CD4-positive, alpha-beta T cell (primary cell): ENCODE measurements at regions not wholly inside any gene's neighbourhood (a gene's known extent, or its start where the extent isn't known, plus 50 kb on each side); places are given as distances from the start of the nearest gene placed in this dataset.

ENCODE experiments used
- ATAC-seq: fragments of 200-7000 bp; cut with Tn5 transposase; one replicate; pipeline ENCODE4 v1.10.0; 2022; ENCODE audit warnings: mild to moderate bottlenecking; ENCODE audit not compliant: poor library complexity
- CTCF ChIA-PET: fragments of 350-600 bp; sonication (Branson Sonifier 250); formaldehyde crosslinking; loops from one replicate; lab custom pipeline; 2021; ENCODE audit warnings: antibody characterized with exemption, inconsistent platforms; lab: Charles Lee
- POLR2A ChIA-PET: fragments of 350-600 bp; sonication (Branson Sonifier 250); formaldehyde crosslinking; loops from one replicate; lab custom pipeline; 2021; ENCODE audit warnings: antibody characterized with exemption, inconsistent platforms; lab: Charles Lee
- DNase-seq, 14 experiments: peaks; one replicate each; pipeline ENCODE4 v3.0.0-alpha.2; 2013 to 2020; ENCODE audit warnings: mixed read lengths in 2 of 14
- H3K27ac ChIP-seq, 2 donors: one replicate each; pipeline versions ENCODE4 v1.5.1 to v1.7.0; 2013; ENCODE audit warnings: low read length in 2 of 2, low read depth in 1 of 2, mild to moderate bottlenecking in 1 of 2
- H3K27me3 ChIP-seq, 2 experiments: 1 replicate in 1 of 2; 2 replicates in 1 of 2; pipeline versions ENCODE4 v1.6.1 to v1.7.0; 2013; ENCODE audit warnings: low read length in 2 of 2, control low read depth in 1 of 2, mild to moderate bottlenecking in 1 of 2, moderate library complexity in 1 of 2; ENCODE audit not compliant: insufficient read depth in 2 of 2, control insufficient read depth in 1 of 2
- H3K36me3 ChIP-seq: one replicate; pipeline ENCODE4 v1.6.1; 2013; ENCODE audit warnings: low read length, control low read depth; ENCODE audit not compliant: insufficient read depth
- H3K4me1 ChIP-seq: one replicate; pipeline ENCODE4 v1.6.1; 2013; ENCODE audit warnings: low read length, control low read depth; ENCODE audit not compliant: insufficient read depth
- H3K4me3 ChIP-seq: one replicate; pipeline ENCODE4 v1.5.1; 2013; ENCODE audit warnings: mild to moderate bottlenecking, low read length, moderate library complexity
- H3K9me3 ChIP-seq, 2 experiments: 1 replicate in 1 of 2; 2 replicates in 1 of 2; pipeline versions ENCODE4 v1.6.1 to v1.7.0; 2013; ENCODE audit warnings: low read length in 2 of 2, mild to moderate bottlenecking in 2 of 2, control low read depth in 1 of 2, moderate library complexity in 1 of 2; ENCODE audit not compliant: control insufficient read depth in 1 of 2, insufficient read depth in 1 of 2
- H3K27ac Mint-ChIP-seq: one replicate; pipeline ENCODE4 v1.8.0; 2020; ENCODE audit warnings: mixed read lengths
- H3K27me3 Mint-ChIP-seq: one replicate; pipeline ENCODE4 v1.8.0; 2021; ENCODE audit warnings: mixed read lengths
- H3K36me3 Mint-ChIP-seq: one replicate; pipeline ENCODE4 v1.8.0; 2021; ENCODE audit warnings: low read depth, mixed read lengths
- H3K4me1 Mint-ChIP-seq: one replicate; pipeline ENCODE4 v1.8.0; 2021; ENCODE audit warnings: low read depth, mixed read lengths
- H3K4me3 Mint-ChIP-seq: one replicate; pipeline ENCODE4 v1.8.0; 2020; ENCODE audit warnings: mild to moderate bottlenecking, mixed read lengths
- H3K9me3 Mint-ChIP-seq: one replicate; pipeline ENCODE4 v1.8.0; 2020; ENCODE audit warnings: mixed read lengths
- CTCF ChIP-seq: fragments of 200-600 bp; IDR thresholded peaks from one replicate; pipeline ENCODE4 v1.8.0; 2022; ENCODE audit warnings: antibody characterized with exemption, mild to moderate bottlenecking
- intact Hi-C, 2 experiments: fragments of 100-400 bp; cut with DNase I in 1 of 2; cut with micrococcal nuclease in 1 of 2; formaldehyde crosslinking; loops; one replicate each; pipeline versions ENCODE4 v1.15.1 to v1.9.0; 2023 to 2025; cut with DNase I, micrococcal nuclease

GRCh38 chr4:181659876-181660275 is 583.3 kb upstream of the TENM3 start:
- H3K36me3 ChIP-seq = no peaks in the 10 kb centered on the region
- no peak overlapping the region for H3K4me3 ChIP-seq
- intact Hi-C loops = no loop called here
- H3K4me3 Mint-ChIP-seq = no peak overlapping the region
- H3K9me3 Mint-ChIP-seq = peaks cover 13% of the 10 kb centered on the region
- H3K9me3 ChIP-seq = peaks cover 0 to 3% of the 10 kb centered on the region in 2 experiments
- ChIA-PET POLR2A (no interaction called here), CTCF (no interaction called here)
- no peaks in the 10 kb centered on the region for H3K4me1 ChIP-seq
- no peaks in the 10 kb centered on the region for H3K27me3 Mint-ChIP-seq
- ATAC-seq = no peak
- no peak overlapping the region for H3K27ac ChIP-seq
- no peaks in the 10 kb centered on the region for H3K27me3 ChIP-seq
- DNase-seq = no peak
- TF ChIP-seq CTCF = no peak
- no peaks in the 10 kb centered on the region for H3K4me1 Mint-ChIP-seq
- no peak overlapping the region for H3K27ac Mint-ChIP-seq
- H3K36me3 Mint-ChIP-seq = no peaks in the 10 kb centered on the region

- no peaks in the 10 kb centered on the region for H3K4me1 Mint-ChIP-seq
- CTCF ChIA-PET = no interaction called here
- Histone ChIP-seq H3K36me3 (no peaks in the 10 kb centered on the region), H3K4me1 (no peaks in the 10 kb centered on the region), H3K4me3 (no peak overlapping the region), H3K9me3 (peaks cover 0 to 3% of the 10 kb centered on the region in 2 experiments), H3K27ac (no peak overlapping the region), H3K27me3 (no peaks in the 10 kb centered on the region)
- intact Hi-C loops = no loop called here
- H3K36me3 Mint-ChIP-seq = no peaks in the 10 kb centered on the region
- no peak for TF ChIP-seq CTCF
- H3K9me3 Mint-ChIP-seq = peaks cover 9% of the 10 kb centered on the region
- DNase-seq (no peak), ATAC-seq (no peak)
- H3K27me3 Mint-ChIP-seq = no peaks in the 10 kb centered on the region
- no peak overlapping the region for H3K27ac Mint-ChIP-seq
- H3K4me3 Mint-ChIP-seq = no peak overlapping the region
- POLR2A ChIA-PET = no interaction called here
Measured at GRCh38 chr4:181661090-181661489, 582.1 kb upstream of the TENM3 start.

- no peaks in the 10 kb centered on the region for H3K36me3 Mint-ChIP-seq
- Histone ChIP-seq H3K27ac (no peak overlapping the region), H3K36me3 (no peaks in the 10 kb centered on the region), H3K9me3 (peaks cover 0 to 3% of the 10 kb centered on the region in 2 experiments), H3K4me3 (no peak overlapping the region), H3K4me1 (no peaks in the 10 kb centered on the region), H3K27me3 (no peaks in the 10 kb centered on the region)
- H3K27ac Mint-ChIP-seq = no peak overlapping the region
- intact Hi-C loops = no loop called here
- POLR2A ChIA-PET = no interaction called here
- TF ChIP-seq CTCF = no peak
- CTCF ChIA-PET = interaction anchor here (0.6 kb wide), 1 partner anchor 224 kb away, joined by 3 read pairs; no protein-coding TSS in a partner anchor
- no peak for ATAC-seq
- H3K9me3 Mint-ChIP-seq = peaks cover 3% of the 10 kb centered on the region
- H3K4me1 Mint-ChIP-seq = no peaks in the 10 kb centered on the region
- H3K27me3 Mint-ChIP-seq = no peaks in the 10 kb centered on the region
- no peak overlapping the region for H3K4me3 Mint-ChIP-seq
- DNase-seq = no peak
Measured at GRCh38 chr4:181661923-181662322, 581.3 kb upstream of the TENM3 start.
